HCT116 (cell line): ENCODE measurements at regions not wholly inside any gene's neighbourhood (a gene's known extent, or its start where the extent isn't known, plus 50 kb on each side); places are given as distances from the start of the nearest gene placed in this dataset.
"Not testable (repeated sequence)": the region's sequence is repeated elsewhere in the genome, so short reads cannot be mapped to it uniquely, and the experiment has no call there.

ENCODE experiments used
- ATAC-seq: fragments of 200-7000 bp; cut with Tn5 transposase; 2 replicates; pipeline ENCODE4 v1.9.1; 2020; ENCODE audit warnings: mild to moderate bottlenecking, moderate library complexity
- BruUV-seq: library from RNA; stranded (reverse); fragments of 400-500 nt; replicated peaks from 2 replicates; lab custom pipeline; 2021; lab: Mats Ljungman, UMichigan
- CTCF ChIA-PET: fragments of 300-600 bp; sonication (Branson Sonifier 250); formaldehyde crosslinking; loops from one replicate; lab custom pipeline; 2021; ENCODE audit warnings: antibody characterized with exemption; lab: Charles Lee
- POLR2A ChIA-PET: fragments of 300-600, 350-600 bp; sonication (Branson Sonifier 250); formaldehyde crosslinking; loops from one replicate; lab custom pipeline; 2021; ENCODE audit warnings: antibody characterized with exemption; lab: Charles Lee
- RAD21 ChIA-PET, 2 experiments: fragments of 300-600 bp; sonication (Branson Sonifier 250); formaldehyde crosslinking; loops; one replicate each; lab custom pipeline; 2023; ENCODE audit warnings: low total read pairs in 2 of 2; ENCODE audit not compliant: uncharacterized antibody in 2 of 2, unreplicated experiment in 2 of 2, low non-redundant PET in 1 of 2; lab: Charles Lee
- DNase-seq: peaks from one replicate; pipeline ENCODE4 v3.0.0-alpha.2; 2010; ENCODE audit warnings: low read depth, low spot score
- H2AFZ ChIP-seq: fragments of 200-600 bp; shearing (Covaris generic), sonication (generic); 2 replicates; pipeline ENCODE4 v1.6.1; 2017; ENCODE audit warnings: low read depth, mixed run types, mixed read lengths, antibody characterized with exemption, low read length; ENCODE audit not compliant: poor library complexity, severe bottlenecking
- H3K27ac ChIP-seq: 2 replicates; pipeline ENCODE4 v1.5.1; 2012; ENCODE audit warnings: low read depth, low read length
- H3K27me3 ChIP-seq: fragments of 200-600 bp; sonication (generic); 2 replicates; pipeline ENCODE4 v1.6.1; 2016; ENCODE audit warnings: mixed run types, low read length, mixed read lengths; ENCODE audit not compliant: insufficient read depth
- H3K36me3 ChIP-seq, 2 experiments: fragments of 200-500 bp in 1 of 2; fragments of 200-600 bp in 1 of 2; sonication (Bioruptor generic) in 1 of 2; sonication (generic) in 1 of 2; 2 replicates each; pipeline versions ENCODE4 v1.5.1 to v1.6.1; 2014 to 2016; ENCODE audit warnings: low read length in 2 of 2, inconsistent platforms in 1 of 2, mixed read lengths in 1 of 2, mixed run types in 1 of 2; ENCODE audit not compliant: insufficient read depth in 2 of 2, control insufficient read depth in 1 of 2
- H3K4me1 ChIP-seq, 2 experiments: fragments of 200-600 bp in 1 of 2; sonication (generic) in 1 of 2; 2 replicates each; pipeline versions ENCODE4 v1.5.1 to v1.6.1; 2012 to 2017; ENCODE audit warnings: low read length in 2 of 2, inconsistent platforms in 1 of 2, mild to moderate bottlenecking in 1 of 2, mixed read lengths in 1 of 2, mixed run types in 1 of 2, moderate library complexity in 1 of 2; ENCODE audit not compliant: insufficient read depth in 2 of 2, control insufficient read depth in 1 of 2
- H3K4me2 ChIP-seq: fragments of 200-600 bp; sonication (generic); 2 replicates; pipeline ENCODE4 v1.6.1; 2017; ENCODE audit warnings: mixed run types, low read length, mixed read lengths
- H3K4me3 ChIP-seq, 2 experiments: fragments of 200-600 bp in 1 of 2; sonication (generic) in 1 of 2; replicated peaks in 1 of 2; 2 replicates each; pipeline ENCODE4 v1.5.1; 2011 to 2016; ENCODE audit warnings: low read length in 2 of 2, control low read depth in 1 of 2, low read depth in 1 of 2, mild to moderate bottlenecking in 1 of 2, mixed read lengths in 1 of 2, mixed run types in 1 of 2
- H3K79me2 ChIP-seq: fragments of 200-600 bp; sonication (generic); 2 replicates; pipeline ENCODE4 v1.6.1; 2017; ENCODE audit warnings: mild to moderate bottlenecking, mixed run types, low read length, moderate library complexity, mixed read lengths; ENCODE audit not compliant: insufficient read depth
- H3K9ac ChIP-seq: fragments of 200-600 bp; sonication (generic); 2 replicates; pipeline ENCODE4 v1.6.1; 2016; ENCODE audit warnings: low read length, mixed read lengths
- H3K9me2 ChIP-seq: fragments of 200-600 bp; sonication (generic), shearing (Covaris generic); 2 replicates; pipeline ENCODE4 v1.6.1; 2017; ENCODE audit warnings: mixed run types, mild to moderate bottlenecking, moderate library complexity; ENCODE audit not compliant: insufficient read depth
- H3K9me3 ChIP-seq, 2 experiments: fragments of 200-500 bp in 1 of 2; fragments of 200-600 bp in 1 of 2; sonication (Bioruptor generic) in 1 of 2; sonication (generic) in 1 of 2; 2 replicates each; pipeline ENCODE4 v1.6.1; 2014 to 2017; ENCODE audit warnings: low read length in 2 of 2, mixed read lengths in 2 of 2, inconsistent platforms in 1 of 2, low read depth in 1 of 2, mild to moderate bottlenecking in 1 of 2, mixed run types in 1 of 2, moderate library complexity in 1 of 2; ENCODE audit not compliant: control insufficient read depth in 1 of 2, insufficient read depth in 1 of 2
- H4K20me1 ChIP-seq: fragments of 200-600 bp; sonication (generic), shearing (Covaris generic); 2 replicates; pipeline ENCODE4 v1.6.1; 2017; ENCODE audit warnings: mixed run types, mild to moderate bottlenecking, moderate library complexity; ENCODE audit not compliant: insufficient read depth
- CEBPB ChIP-seq: IDR thresholded peaks from 2 replicates; pipeline ENCODE4 v1.6.1; 2012; ENCODE audit warnings: low read depth
- ELF1 ChIP-seq: IDR thresholded peaks from 2 replicates; pipeline ENCODE4 v1.6.1; 2012; ENCODE audit warnings: low read depth, borderline replicate concordance
- EZH2 ChIP-seq: fragments of 200-600 bp; sonication (generic); IDR thresholded peaks from 2 replicates; pipeline ENCODE4 v1.6.1; 2017; ENCODE audit warnings: antibody characterized with exemption, mixed run types
- JUND ChIP-seq: IDR thresholded peaks from 2 replicates; pipeline ENCODE4 v1.6.1; 2012
- MAX ChIP-seq: IDR thresholded peaks from 2 replicates; pipeline ENCODE4 v1.6.1; 2012
- SRF ChIP-seq: IDR thresholded peaks from 2 replicates; pipeline ENCODE4 v1.6.1; 2012; ENCODE audit warnings: low read depth
- TCF7L2 ChIP-seq: IDR thresholded peaks from 2 replicates; pipeline ENCODE4 v1.7.0; 2011; ENCODE audit warnings: borderline replicate concordance, inconsistent platforms; ENCODE audit not compliant: insufficient read depth, insufficient read length; ENCODE audit errors: extremely low read depth
- ZBTB33 ChIP-seq: IDR thresholded peaks from 2 replicates; pipeline ENCODE4 v1.6.1; 2011; ENCODE audit warnings: mild to moderate bottlenecking, low read length, moderate library complexity; ENCODE audit not compliant: insufficient replicate concordance; ENCODE audit errors: extremely low read depth
- intact Hi-C: fragments of 100-400 bp; cut with micrococcal nuclease; formaldehyde crosslinking; loops from 2 replicates; pipeline ENCODE4 v1.10.0; 2022
- TF ChIP-seq, protein P1 (sequence below): IDR thresholded peaks from 2 replicates; pipeline ENCODE4 v1.6.1; 2012; ENCODE audit warnings: low read depth

GRCh38 chrX:95524018-95524417 is 1160.6 kb upstream of the DIAPH2 start:
- POLR2A ChIA-PET, H3K4me3 ChIP-seq, H3K36me3 ChIP-seq, H3K9me2 ChIP-seq, H3K9ac ChIP-seq, H3K27ac ChIP-seq, RAD21 ChIA-PET, BruUV-seq, H3K4me2 ChIP-seq, intact Hi-C loops, CTCF ChIA-PET, H2AFZ ChIP-seq, ATAC-seq, H3K27me3 ChIP-seq, H3K9me3 ChIP-seq, H3K4me1 ChIP-seq, H3K79me2 ChIP-seq, DNase-seq, H4K20me1 ChIP-seq: not testable (repeated sequence)

DNA sequence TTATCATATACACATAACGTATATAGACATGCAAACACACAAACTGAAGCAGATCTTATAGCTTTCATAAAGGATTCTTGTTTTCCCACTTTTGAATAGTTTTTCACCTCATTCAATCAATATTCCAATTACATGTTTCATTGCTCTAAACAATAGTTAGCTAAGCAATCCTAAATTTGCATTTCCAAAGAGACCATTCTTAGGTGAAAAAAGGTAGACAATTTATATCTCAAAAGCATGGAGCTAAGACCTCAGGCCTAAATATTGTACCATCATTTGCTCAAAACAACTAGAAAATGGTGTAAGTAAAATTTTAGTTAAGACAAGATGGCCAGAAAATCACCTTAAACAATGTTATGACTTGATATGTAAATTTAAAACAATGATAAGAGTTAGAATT is 1148.5 kb upstream of the DIAPH2 start:
- Histone ChIP-seq H3K9ac (no peak overlapping the region), H3K79me2 (no peaks in the 10 kb centered on the region), H3K36me3 (no peaks in the 10 kb centered on the region), H3K9me2 (no peaks in the 10 kb centered on the region), H3K27me3 (no peaks in the 10 kb centered on the region), H3K9me3 (no peaks in the 10 kb centered on the region), H4K20me1 (no peaks in the 10 kb centered on the region), H3K4me1 (no peaks in the 10 kb centered on the region), H3K4me2 (no peak overlapping the region), H3K4me3 (no peak overlapping the region), H3K27ac (no peak overlapping the region), H2AFZ (no peak overlapping the region)
- TF ChIP-seq EZH2 (no peak), ELF1 (no peak), TCF7L2 (no peak), ZBTB33 (no peak), MAX (no peak), SRF (no peak), CEBPB (no peak), JUND (no peak)
- TF ChIP-seq, protein P1, sequence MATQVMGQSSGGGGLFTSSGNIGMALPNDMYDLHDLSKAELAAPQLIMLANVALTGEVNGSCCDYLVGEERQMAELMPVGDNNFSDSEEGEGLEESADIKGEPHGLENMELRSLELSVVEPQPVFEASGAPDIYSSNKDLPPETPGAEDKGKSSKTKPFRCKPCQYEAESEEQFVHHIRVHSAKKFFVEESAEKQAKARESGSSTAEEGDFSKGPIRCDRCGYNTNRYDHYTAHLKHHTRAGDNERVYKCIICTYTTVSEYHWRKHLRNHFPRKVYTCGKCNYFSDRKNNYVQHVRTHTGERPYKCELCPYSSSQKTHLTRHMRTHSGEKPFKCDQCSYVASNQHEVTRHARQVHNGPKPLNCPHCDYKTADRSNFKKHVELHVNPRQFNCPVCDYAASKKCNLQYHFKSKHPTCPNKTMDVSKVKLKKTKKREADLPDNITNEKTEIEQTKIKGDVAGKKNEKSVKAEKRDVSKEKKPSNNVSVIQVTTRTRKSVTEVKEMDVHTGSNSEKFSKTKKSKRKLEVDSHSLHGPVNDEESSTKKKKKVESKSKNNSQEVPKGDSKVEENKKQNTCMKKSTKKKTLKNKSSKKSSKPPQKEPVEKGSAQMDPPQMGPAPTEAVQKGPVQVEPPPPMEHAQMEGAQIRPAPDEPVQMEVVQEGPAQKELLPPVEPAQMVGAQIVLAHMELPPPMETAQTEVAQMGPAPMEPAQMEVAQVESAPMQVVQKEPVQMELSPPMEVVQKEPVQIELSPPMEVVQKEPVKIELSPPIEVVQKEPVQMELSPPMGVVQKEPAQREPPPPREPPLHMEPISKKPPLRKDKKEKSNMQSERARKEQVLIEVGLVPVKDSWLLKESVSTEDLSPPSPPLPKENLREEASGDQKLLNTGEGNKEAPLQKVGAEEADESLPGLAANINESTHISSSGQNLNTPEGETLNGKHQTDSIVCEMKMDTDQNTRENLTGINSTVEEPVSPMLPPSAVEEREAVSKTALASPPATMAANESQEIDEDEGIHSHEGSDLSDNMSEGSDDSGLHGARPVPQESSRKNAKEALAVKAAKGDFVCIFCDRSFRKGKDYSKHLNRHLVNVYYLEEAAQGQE: no peak
- RAD21 ChIA-PET: no interaction called here
- ATAC-seq (no peak), DNase-seq (no peak)
- intact Hi-C loops: no loop called here
- no TSS peak for BruUV-seq
- CTCF ChIA-PET: no interaction called here
- POLR2A ChIA-PET: no interaction called here
